ENCODE measurements at regions not wholly inside any gene's neighbourhood (a gene's known extent, or its start where the extent isn't known, plus 50 kb on each side); places are given as distances from the start of the nearest gene placed in this dataset.

DNA sequence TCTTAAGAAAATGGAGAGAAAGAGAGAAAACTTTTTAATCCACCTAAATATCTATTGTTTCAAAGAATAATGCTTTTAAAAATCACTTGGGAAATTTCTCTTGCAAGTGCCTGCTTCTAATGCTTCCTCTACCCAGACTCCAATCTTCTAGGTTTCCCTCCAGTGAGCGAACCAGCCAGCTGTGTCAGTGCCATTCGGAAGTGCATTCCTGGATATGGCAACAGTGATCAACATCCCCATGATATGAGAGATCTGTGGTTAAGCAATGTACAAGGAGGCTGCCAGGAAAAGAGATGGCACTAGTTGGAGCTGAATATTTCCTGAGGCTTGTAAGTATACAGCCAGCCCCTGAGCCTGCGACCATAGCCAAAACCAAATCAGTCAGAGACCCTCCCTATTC lies 53.3 kb upstream of the KCNMB2 start:
- TF ChIP-seq, protein P1, sequence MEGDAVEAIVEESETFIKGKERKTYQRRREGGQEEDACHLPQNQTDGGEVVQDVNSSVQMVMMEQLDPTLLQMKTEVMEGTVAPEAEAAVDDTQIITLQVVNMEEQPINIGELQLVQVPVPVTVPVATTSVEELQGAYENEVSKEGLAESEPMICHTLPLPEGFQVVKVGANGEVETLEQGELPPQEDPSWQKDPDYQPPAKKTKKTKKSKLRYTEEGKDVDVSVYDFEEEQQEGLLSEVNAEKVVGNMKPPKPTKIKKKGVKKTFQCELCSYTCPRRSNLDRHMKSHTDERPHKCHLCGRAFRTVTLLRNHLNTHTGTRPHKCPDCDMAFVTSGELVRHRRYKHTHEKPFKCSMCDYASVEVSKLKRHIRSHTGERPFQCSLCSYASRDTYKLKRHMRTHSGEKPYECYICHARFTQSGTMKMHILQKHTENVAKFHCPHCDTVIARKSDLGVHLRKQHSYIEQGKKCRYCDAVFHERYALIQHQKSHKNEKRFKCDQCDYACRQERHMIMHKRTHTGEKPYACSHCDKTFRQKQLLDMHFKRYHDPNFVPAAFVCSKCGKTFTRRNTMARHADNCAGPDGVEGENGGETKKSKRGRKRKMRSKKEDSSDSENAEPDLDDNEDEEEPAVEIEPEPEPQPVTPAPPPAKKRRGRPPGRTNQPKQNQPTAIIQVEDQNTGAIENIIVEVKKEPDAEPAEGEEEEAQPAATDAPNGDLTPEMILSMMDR (CRISPR knock-in tag; IDR thresholded peaks at IDR 0.05), result no peak
- TF ChIP-seq ELK4 (CRISPR knock-in tag; IDR thresholded peaks at IDR 0.05; ENCODE audit: borderline replicate concordance) (no peak), MZF1 (CRISPR knock-in tag; IDR thresholded peaks at IDR 0.05; ENCODE audit: borderline replicate concordance) (no peak), ZNF230 (CRISPR knock-in tag; IDR thresholded peaks at IDR 0.05) (no peak), KDM1A (CRISPR knock-in tag; IDR thresholded peaks at IDR 0.05) (no peak), RNF2 (conservative IDR thresholded peaks at IDR 0.05; ENCODE audit: low read depth) (no peak), MAZ (IDR thresholded peaks at IDR 0.05; ENCODE audit: borderline replicate concordance, low read depth, low read length) (no peak), MAZ (CRISPR knock-in tag; IDR thresholded peaks at IDR 0.05; ENCODE audit: low read depth) (no peak), FOSL1 (CRISPR knock-in tag; IDR thresholded peaks at IDR 0.05; ENCODE audit: borderline replicate concordance) (no peak), CBX5 (CRISPR knock-in tag; IDR thresholded peaks at IDR 0.05; ENCODE audit: borderline replicate concordance) (no peak), MYC (CRISPR knock-in tag; IDR thresholded peaks at IDR 0.05; ENCODE audit: borderline replicate concordance) (no peak), ASH2L (IDR thresholded peaks at IDR 0.05; ENCODE audit: insufficient read length, low read depth, low read length) (no peak), NFRKB (IDR thresholded peaks at IDR 0.05) (no peak)
- TF ChIP-seq, protein P2, sequence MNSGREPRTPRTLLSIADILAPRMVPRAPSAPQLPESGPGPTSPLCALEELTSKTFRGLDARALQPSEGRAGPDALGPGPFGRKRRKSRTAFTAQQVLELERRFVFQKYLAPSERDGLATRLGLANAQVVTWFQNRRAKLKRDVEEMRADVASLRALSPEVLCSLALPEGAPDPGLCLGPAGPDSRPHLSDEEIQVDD (CRISPR knock-in tag; IDR thresholded peaks at IDR 0.05; ENCODE audit: borderline replicate concordance), result no peak
